Pancreas (tissue), 10 donors: ENCODE measurements at regions not wholly inside any gene's neighbourhood (a gene's known extent, or its start where the extent isn't known, plus 50 kb on each side); places are given as distances from the start of the nearest gene placed in this dataset.

Experiments used
- ATAC-seq, 4 donors: fragments of 200-7000 bp; cut with Tn5 transposase; one replicate each; pipeline versions ENCODE4 v1.8.0 to v1.9.1; 2020; ENCODE audit warnings: mild to moderate bottlenecking in 4 of 4, moderate library complexity in 4 of 4
- DNase-seq, 6 donors: peaks; one replicate each; pipeline ENCODE4 v3.0.0-alpha.2; 2020
- FAIRE-seq: peaks from 2 replicates; lab custom pipeline; 2012; peaks lifted over from hg19 to GRCh38; lab: Jason Lieb, UNC
- H3K27ac ChIP-seq, 4 donors: fragments of 200-600 bp; sonication (generic); 1 replicate in 3 of 4; 2 replicates in 1 of 4; pipeline versions ENCODE4 v1.5.0 to v1.8.0; 2020
- H3K27me3 ChIP-seq, 4 donors: fragments of 200-600 bp; one replicate each; pipeline ENCODE4 v1.8.0; 2021
- H3K36me3 ChIP-seq, 3 donors: fragments of 200-600 bp; sonication (generic) in 1 of 3; one replicate each; pipeline versions ENCODE4 v1.5.0 to v1.8.0; 2020 to 2021
- H3K4me1 ChIP-seq, 3 donors: fragments of 200-600 bp; one replicate each; pipeline ENCODE4 v1.8.0; 2021
- H3K4me3 ChIP-seq, 4 donors: fragments of 200-600 bp; sonication (generic) in 2 of 4; one replicate each; pipeline versions ENCODE4 v1.5.0 to v1.8.0; 2020 to 2021
- H3K9me3 ChIP-seq, 4 donors: fragments of 200-600 bp; one replicate each; pipeline ENCODE4 v1.8.0; 2021
- WGBS, 2 donors: extraction: QIAGEN DNeasy Blood & Tissue Kit; methylation state at CpG; one replicate each; pipeline ENCODE4 v1.1.7; 2013; 5-methylcytosine and 5-hydroxymethylcytosine counted together
- intact Hi-C, 3 donors: fragments of 100-400 bp; cut with DNase I; formaldehyde crosslinking; loops; one replicate each; pipeline versions ENCODE4 v1.11.1 to v1.14.2; 2022
- TF ChIP-seq, protein P1 (sequence below), 4 donors: fragments of 200-600 bp; sonication (generic) in 3 of 4; IDR thresholded peaks; one replicate each; pipeline versions ENCODE4 v1.5.0 to v1.8.0; 2021; ENCODE audit warnings: antibody characterized with exemption in 4 of 4
- donor health status: healthy with polysubstance abuse.
- donor health status: DM: no; HTN: no; CAD: no; lungs with moderate emphysema.
- donor health status: DM: no; HTN: no; CAD: no.
- donor health status: control.
- donor health status: control.
- donor health status: Bipolar disorder and iron deficiency.
- donor health status: DM: yes; HTN: yes; CAD: no.
- donor health status: DM: no; HTN: no; CAD: no.
- donor health status: DM: no; HTN: no; CAD: no.
- donor health status: DM: yes; HTN: yes; CAD: no.

GRCh38 chr3:59127071-59127470 is 77.2 kb upstream of the CFAP20DC start:
- no peaks in the 10 kb centered on the region for H3K36me3 ChIP-seq
- FAIRE-seq, result no peak
- H3K27me3 ChIP-seq, result no peaks in the 10 kb centered on the region
- peaks cover 0 to 4% (median 4%) of the 10 kb centered on the region in 3 donors for H3K4me1 ChIP-seq
- intact Hi-C loops, result no loop called here
- TF ChIP-seq, protein P1, sequence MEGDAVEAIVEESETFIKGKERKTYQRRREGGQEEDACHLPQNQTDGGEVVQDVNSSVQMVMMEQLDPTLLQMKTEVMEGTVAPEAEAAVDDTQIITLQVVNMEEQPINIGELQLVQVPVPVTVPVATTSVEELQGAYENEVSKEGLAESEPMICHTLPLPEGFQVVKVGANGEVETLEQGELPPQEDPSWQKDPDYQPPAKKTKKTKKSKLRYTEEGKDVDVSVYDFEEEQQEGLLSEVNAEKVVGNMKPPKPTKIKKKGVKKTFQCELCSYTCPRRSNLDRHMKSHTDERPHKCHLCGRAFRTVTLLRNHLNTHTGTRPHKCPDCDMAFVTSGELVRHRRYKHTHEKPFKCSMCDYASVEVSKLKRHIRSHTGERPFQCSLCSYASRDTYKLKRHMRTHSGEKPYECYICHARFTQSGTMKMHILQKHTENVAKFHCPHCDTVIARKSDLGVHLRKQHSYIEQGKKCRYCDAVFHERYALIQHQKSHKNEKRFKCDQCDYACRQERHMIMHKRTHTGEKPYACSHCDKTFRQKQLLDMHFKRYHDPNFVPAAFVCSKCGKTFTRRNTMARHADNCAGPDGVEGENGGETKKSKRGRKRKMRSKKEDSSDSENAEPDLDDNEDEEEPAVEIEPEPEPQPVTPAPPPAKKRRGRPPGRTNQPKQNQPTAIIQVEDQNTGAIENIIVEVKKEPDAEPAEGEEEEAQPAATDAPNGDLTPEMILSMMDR (IDR thresholded peaks at IDR 0.05), result no peak
- no peak overlapping the region for H3K4me3 ChIP-seq
- peak in 3 of 4 donors; percentile 39 to 70 (median 50) for ATAC-seq
- H3K9me3 ChIP-seq, result no peaks in the 10 kb centered on the region
- peak in 1 of 6 donors; percentile 8 for DNase-seq
- no peak overlapping the region for H3K27ac ChIP-seq

DNA sequence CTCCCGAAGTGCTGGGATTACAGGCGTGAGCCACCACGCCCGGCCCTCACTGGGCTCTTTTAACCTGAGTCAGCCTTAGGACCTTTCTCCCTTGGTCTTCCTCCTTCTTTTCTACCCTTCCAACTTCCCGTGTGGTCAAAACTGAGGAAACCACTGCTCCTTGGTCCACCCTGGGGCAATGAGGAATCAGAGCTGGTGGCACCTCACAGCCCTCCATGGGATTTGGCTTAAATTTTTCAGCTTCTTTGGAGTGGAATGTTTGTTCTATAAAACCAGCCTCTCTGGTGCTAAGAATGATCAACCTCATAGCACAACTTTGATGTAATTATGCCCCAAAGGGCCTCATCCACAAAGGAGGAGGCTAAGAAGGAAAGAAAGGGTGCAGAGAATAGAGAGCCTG is 76.6 kb upstream of the CFAP20DC start:
- Histone ChIP-seq H3K4me3 (no peak overlapping the region), H3K36me3 (no peaks in the 10 kb centered on the region), H3K4me1 (peaks cover 0 to 4% (median 3%) of the 10 kb centered on the region in 3 donors), H3K27ac (no peak overlapping the region), H3K27me3 (no peaks in the 10 kb centered on the region), H3K9me3 (no peaks in the 10 kb centered on the region)
- no peak for ATAC-seq
- intact Hi-C loops, result no loop called here
- FAIRE-seq, result no peak
- 86 to 90% methylated on average over 5 of the region's 5 CpGs for WGBS, 2 donors
- DNase-seq, result no peak
- TF ChIP-seq, protein P1 (IDR thresholded peaks at IDR 0.05), result no peak

- ATAC-seq, result no peak
- intact Hi-C loops, result no loop called here
- H3K4me3 ChIP-seq, result no peak overlapping the region
- WGBS, 2 donors, result 87 to 93% methylated on average over 7 of the region's 7 CpGs
- TF ChIP-seq, protein P1 (IDR thresholded peaks at IDR 0.05), result no peak
- no peak for FAIRE-seq
- no peak overlapping the region for H3K27ac ChIP-seq
- no peaks in the 10 kb centered on the region for H3K4me1 ChIP-seq
- no peaks in the 10 kb centered on the region for H3K9me3 ChIP-seq
- H3K36me3 ChIP-seq, result no peaks in the 10 kb centered on the region
- H3K27me3 ChIP-seq, result no peaks in the 10 kb centered on the region
- DNase-seq, result no peak
Measured at GRCh38 chr3:59121346-59122144, 71.7 kb upstream of the CFAP20DC start.

- FAIRE-seq, result no peak
- no peak for DNase-seq
- no peak overlapping the region for H3K4me3 ChIP-seq
- no peaks in the 10 kb centered on the region for H3K4me1 ChIP-seq
- H3K27ac ChIP-seq, result no peak overlapping the region
- H3K36me3 ChIP-seq, result no peaks in the 10 kb centered on the region
- no peaks in the 10 kb centered on the region for H3K27me3 ChIP-seq
- ATAC-seq, result no peak
- H3K9me3 ChIP-seq, result no peaks in the 10 kb centered on the region
- intact Hi-C loops, result no loop called here
- TF ChIP-seq, protein P1 (IDR thresholded peaks at IDR 0.05), result no peak
- WGBS, 2 donors, result 83 to 90% methylated on average over 3 of the region's 3 CpGs
Measured at GRCh38 chr3:59118928-59119327, 69.1 kb upstream of the CFAP20DC start.

DNA sequence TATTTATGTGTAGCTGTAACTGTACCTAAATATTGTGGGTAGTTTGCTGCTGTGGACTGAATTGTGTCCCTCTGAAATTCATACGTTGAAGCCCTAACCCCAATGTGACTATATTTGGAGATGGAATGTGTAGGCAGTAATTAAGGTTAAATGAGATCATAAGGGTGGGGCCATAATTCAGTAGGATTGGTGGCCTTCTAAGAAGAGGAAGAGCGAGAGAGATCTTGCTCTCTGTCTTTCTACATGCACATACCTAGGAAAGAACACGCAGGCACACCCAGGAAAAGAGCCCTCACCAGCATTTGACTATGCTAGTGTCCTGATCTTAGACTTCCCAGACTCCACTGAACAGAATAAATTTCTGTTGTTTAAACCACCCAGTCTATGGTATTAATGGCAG is 67.6 kb upstream of the CFAP20DC start:
- ATAC-seq, result no peak
- WGBS, 2 donors, result 92 to 96% methylated on average over 3 of the region's 3 CpGs
- DNase-seq, result no peak
- Histone ChIP-seq H3K4me1 (no peaks in the 10 kb centered on the region), H3K27me3 (no peaks in the 10 kb centered on the region), H3K36me3 (no peaks in the 10 kb centered on the region), H3K27ac (no peak overlapping the region), H3K4me3 (no peak overlapping the region), H3K9me3 (no peaks in the 10 kb centered on the region)
- intact Hi-C loops, result no loop called here
- TF ChIP-seq, protein P1 (IDR thresholded peaks at IDR 0.05), result no peak
- no peak for FAIRE-seq
